T-helper 2 cell (primary cell): ENCODE measurements at regions not wholly inside any gene's neighbourhood (a gene's known extent, or its start where the extent isn't known, plus 50 kb on each side); places are given as distances from the start of the nearest gene placed in this dataset.
"Not testable (repeated sequence)": the region's sequence is repeated elsewhere in the genome, so short reads cannot be mapped to it uniquely, and the experiment has no call there.

Source experiments
- DNase-seq, 5 experiments: peaks; one replicate each; pipeline versions ENCODE4 v3.0.0 to v3.0.0-alpha.2; 2012 to 2022

DNA sequence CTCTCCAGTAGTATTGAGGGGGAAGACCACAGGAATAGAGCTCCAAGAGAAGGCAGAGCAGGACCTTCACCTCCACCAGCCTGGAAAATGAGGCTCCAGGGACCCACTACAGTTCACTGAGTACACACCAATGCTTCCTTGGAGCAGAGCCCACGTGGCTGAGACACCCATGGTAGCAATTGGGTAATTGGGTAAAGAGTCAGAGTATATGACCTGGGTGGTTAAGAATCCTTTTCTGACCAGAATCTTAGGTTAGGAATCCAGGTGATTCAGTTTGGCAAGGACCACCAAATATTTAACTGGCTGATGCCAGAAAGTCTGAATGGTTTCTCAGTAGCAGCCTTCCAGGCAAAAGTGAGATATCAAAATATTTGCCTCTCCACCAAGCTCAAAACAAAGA lies 107.7 kb downstream of the MDH1 start:
- DNase-seq, result no peak

DNA sequence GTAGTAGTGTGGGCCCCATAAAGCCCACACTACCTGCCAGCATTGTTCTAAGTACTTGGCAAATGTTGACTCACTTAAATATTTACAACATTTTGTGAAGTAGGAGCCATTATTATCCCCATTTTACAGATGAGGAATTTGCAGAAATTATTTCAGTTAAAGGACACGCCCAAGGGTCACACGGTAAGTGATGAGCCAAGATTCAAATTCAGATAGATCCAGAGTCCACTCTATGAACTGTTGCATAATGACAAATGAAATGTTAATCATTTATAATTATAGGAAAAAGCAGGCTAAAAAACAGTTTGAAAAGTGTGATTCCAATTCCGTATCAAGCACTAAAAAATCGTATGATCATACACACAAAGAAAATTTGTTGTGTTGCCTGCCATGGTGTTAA lies 108.4 kb downstream of the MDH1 start:
- no peak for DNase-seq

DNA sequence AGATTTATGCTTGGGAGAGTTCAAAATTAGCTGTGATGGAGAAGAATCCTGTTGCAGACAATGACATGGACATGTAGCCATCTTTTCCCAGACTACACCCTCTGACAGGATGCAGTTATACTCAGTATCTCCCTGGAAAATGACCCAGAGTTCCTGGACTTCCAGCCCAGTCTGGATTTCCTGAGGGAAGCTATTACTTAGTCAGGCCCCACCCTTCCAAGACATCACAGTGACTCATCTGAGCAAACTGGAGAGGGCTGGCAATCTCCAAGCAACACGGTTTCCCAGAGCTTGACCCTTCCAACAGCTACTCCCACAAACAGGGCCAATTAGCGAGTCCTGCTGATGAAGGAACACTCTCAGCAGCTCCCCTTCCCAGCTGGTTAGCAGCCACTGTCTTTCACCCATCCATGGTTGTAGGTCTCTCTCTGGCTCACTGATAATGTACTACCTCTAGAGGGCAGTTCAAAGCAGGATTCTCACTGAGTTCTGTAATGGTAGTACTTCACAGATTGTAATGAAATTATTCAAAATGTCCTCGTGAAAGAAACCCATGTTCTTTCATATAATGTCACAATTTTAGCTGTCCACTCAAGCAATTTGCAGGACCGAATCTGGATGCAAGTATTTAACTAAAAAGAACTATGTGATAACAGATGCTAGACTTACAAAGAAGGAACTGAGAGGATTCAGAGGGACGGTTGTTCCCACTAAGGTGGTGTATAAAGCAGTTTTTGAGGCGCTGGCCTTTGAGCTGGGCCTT lies 110.2 kb downstream of the MDH1 start:
- peak in 1 of 5 experiments; percentile 63 for DNase-seq

GRCh38 chr2:63699549-63699839 lies 110.7 kb downstream of the MDH1 start:
- no peak for DNase-seq

GRCh38 chr2:63700271-63700670 lies 111.5 kb downstream of the MDH1 start:
- DNase-seq, result no peak

- no peak for DNase-seq
Measured at GRCh38 chr2:63701406-63701805, 112.6 kb downstream of the MDH1 start.

DNA sequence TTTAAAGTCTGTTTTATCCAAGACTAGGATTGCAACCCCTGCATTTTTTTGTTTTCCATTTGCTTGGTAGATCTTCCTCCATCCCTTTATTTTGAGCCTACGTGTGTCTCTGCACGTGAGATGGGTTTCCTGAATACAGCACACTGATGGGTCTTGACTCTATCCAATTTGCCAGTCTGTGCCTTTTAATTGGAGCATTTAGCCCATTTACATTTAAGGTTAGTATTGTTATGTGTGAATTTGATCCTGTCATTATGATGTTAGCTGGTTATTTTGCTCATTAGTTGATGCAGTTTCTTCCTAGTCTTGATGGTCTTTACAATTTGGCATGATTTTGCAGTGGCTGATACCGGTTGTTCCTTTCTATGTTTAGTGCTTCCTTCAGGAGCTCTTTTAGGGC lies 117.3 kb downstream of the MDH1 start:
- DNase-seq, result not testable (repeated sequence)

DNA sequence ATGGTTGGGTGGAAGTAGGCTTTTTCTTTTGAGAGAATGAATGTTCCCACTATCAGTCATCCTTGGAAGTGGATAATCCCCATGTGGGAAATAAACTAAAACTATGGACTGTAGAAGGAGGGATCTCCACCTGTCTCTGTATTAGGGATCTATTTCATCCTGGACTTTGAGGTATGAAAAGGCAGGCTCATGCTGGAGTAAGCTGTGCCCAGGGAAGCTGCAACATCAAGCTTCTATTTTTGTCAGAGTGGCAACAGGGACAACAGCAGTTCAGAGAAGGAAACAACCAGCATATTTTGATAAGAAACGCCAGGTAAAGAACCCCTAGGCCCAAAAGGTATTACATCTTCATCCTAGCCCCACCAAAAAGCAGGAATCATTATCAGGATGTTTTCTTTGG lies 122.0 kb downstream of the MDH1 start:
- no peak for DNase-seq

- DNase-seq, result no peak
Measured at GRCh38 chr2:63712748-63713147, 124.0 kb downstream of the MDH1 start.

- no peak for DNase-seq
Measured at GRCh38 chr2:63716146-63716545, 125.5 kb upstream of the UGP2 start.

DNA sequence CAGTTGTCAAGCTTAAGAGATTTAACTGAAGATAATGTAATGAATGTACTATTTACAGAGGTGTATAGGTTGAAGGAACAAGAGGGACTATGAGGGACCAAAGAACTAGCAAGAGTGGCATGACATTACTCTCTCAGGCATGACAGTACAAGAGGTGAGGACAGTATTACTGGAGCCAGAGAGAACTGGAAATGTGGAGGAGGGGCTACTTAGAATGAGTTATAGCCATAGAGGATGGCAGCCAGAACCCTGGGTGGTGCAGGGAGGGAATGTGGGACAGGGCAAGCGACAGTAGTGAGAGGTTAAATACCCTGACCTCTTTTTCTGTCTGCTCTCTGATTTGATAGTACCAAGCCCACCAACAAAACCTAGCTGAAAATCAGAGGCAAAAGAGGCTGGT lies 122.6 kb upstream of the UGP2 start:
- DNase-seq, result no peak

DNA sequence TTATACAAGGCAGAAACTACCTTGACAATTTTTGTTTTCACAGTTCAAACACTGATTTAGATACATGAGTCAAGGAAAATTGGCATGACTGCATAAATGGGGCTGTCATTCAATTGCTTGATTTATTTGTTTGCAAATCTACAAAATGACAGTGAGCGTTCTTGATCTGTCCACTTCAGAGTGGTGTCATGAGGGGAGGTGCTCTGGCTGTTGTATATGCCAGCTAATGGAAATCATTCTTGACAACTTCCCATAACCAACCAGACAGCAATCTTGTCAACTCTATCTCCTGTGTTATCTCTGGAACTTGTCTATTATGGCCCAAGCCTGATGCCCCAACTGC lies 120.6 kb upstream of the UGP2 start:
- no peak for DNase-seq

DNA sequence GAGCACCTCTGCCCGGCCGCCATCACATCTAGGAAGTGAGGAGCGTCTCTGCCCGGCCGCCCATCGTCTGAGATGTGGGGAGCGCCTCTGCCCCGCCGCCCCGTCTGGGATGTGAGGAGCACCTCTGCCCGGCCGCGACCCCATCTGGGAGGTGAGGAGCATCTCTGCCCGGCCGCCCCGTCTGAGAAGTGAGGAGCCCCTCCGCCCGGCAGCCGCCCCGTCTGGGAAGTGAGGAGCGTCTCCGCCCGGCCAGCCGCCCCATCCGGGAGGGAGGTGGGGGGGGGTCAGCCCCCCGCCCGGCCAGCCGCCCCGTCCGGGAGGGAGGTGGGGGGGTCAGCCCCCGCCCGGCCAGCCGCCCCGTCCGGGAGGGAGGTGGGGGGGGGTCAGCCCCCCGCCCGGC lies 119.4 kb upstream of the UGP2 start:
- DNase-seq, result not testable (repeated sequence)

DNA sequence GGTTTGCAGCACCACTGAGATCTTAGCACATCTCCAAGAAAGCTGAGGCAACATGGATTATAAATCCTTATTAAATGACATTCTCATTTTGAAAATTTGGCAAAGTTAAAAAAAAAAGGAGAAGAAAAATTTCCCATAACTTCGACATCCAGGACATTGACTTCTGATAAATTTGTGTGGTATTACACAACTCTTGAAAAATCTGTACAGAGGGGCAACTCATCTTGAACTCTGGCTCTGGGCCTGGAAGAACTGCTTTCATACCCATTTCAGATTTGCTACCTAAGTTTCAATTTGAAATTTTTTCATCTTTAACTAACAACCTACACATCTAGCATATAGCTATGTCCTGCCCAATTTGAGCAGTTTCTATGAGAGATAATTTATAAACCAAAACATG lies 118.0 kb upstream of the UGP2 start:
- DNase-seq, result no peak

- not testable (repeated sequence) for DNase-seq
Measured at GRCh38 chr2:63725212-63725611, 116.5 kb upstream of the UGP2 start.

- no peak for DNase-seq
Measured at GRCh38 chr2:63729362-63729761, 112.3 kb upstream of the UGP2 start.

DNA sequence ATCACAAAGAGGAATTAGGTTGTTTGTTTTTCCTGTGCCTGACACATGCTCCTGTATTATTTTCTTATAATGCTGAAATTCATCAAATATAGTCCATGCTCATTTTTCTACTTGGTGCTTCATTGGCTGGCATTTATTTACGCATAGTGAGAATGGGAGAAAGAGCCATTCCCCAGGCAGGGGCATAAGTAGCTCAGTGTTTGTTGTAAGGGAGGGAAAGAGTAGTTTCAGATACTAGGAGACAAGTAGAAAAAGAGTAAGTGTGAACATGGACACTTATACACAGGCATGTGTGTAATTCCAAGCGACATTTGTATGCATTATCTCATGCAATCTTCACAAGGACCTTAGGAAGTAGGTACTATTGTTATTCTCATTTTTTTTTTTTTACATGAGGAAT lies 111.9 kb upstream of the UGP2 start:
- DNase-seq, result no peak

DNA sequence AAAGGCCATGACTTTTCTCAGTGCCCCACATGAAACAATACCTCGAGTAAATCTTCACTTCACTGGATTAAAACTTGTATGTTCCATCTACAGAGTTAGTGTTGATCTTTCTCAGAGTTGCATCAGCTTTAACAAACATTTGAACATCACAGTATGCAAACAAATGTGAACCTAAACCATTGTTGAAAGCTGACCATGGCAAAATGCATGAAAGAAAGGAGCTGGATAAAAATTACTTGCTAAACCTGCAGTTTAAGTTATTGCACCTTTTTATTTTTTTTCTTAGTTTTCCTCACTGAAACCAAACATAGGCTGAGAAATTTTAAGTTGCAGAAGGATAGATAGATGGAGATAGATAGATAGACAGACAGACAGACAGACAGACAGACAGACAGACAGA lies 107.2 kb upstream of the UGP2 start:
- DNase-seq, result no peak

GRCh38 chr2:63735263-63735662 lies 106.4 kb upstream of the UGP2 start:
- DNase-seq, result no peak

- DNase-seq, result no peak
Measured at GRCh38 chr2:63735931-63736330, 105.8 kb upstream of the UGP2 start.

DNA sequence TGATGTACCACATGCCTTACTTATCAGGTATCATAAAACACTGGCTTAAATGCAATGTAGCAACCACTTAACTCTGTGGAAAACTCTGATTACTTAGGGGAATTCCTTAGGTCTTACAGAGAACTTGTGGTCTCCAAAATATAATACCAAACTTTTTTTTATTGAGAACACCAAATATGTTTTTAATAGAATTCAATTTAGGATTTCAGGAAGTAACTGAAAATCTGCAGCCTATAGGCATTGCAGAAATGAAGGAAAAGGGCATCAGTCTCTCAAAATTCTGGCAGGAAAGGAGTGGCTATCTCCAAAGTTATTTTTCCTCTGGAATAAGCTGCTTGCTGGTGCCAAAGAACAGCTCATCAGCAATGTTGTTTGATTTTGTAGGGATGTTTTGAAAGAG lies 105.3 kb upstream of the UGP2 start:
- no peak for DNase-seq

- DNase-seq, result no peak
Measured at GRCh38 chr2:63737081-63737751, 104.5 kb upstream of the UGP2 start.

GRCh38 chr2:63738019-63738418 lies 103.7 kb upstream of the UGP2 start:
- DNase-seq, result no peak

DNA sequence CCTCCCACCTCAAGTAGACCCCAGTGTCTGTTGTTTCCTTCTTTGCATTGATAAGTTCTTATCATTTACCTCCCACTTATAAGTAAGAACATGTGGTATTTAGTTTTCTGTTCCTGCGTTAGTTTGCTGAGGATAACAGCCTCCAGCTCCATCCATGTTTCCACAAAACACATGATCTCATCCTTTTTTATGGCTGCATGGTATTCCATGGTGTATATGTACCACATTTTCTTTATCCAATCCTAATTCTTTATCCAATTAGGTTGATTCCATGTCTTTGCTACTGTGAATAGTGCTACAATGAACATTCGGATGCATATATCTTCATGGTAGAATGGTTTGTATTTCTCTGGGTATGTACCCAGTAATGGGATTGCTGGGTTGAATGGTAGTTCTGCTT lies 102.5 kb upstream of the UGP2 start:
- DNase-seq, result not testable (repeated sequence)

DNA sequence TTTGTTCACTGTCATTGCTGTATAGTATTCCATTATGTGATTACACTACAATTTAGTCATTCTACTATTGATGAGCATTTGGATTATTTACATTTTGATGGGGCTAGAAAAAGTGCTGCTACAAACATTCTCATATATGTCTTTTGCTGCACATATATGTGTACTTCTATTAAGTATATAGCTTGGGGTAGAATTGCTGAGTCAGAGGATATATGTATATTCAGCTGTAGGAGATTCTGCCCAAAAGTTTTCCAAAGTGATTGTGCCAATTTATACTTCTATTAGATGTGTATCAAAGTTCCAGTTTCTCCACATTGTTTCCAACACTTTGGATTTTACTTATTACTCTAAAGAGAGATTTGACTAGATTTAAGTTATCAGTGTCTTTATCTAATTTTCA lies 101.7 kb upstream of the UGP2 start:
- no peak for DNase-seq
